Stimulated activated CD4-positive, alpha-beta T cell treated with anti-CD3 and anti-CD28 coated beads, Interleukin-15, amount 100 ng/mL, for 48 hours (primary cell): ENCODE measurements at regions not wholly inside any gene's neighbourhood (a gene's known extent, or its start where the extent isn't known, plus 50 kb on each side); places are given as distances from the start of the nearest gene placed in this dataset.
"Not testable (repeated sequence)": the region's sequence is repeated elsewhere in the genome, so short reads cannot be mapped to it uniquely, and the experiment has no call there.

Experiments
- DNase-seq, 2 donors: peaks; one replicate each; pipeline ENCODE4 v3.0.0-alpha.2; 2020; ENCODE audit warnings: low read depth in 2 of 2

GRCh38 chr4:123600987-123601904 lies 204.7 kb downstream of the SPRY1 start:
- no peak for DNase-seq

- DNase-seq, result no peak
These were observed 205.4 kb downstream of the SPRY1 start for GRCh38 chr4:123602007-123602406.

GRCh38 chr4:123603165-123603564 lies 206.6 kb downstream of the SPRY1 start:
- no peak for DNase-seq

- DNase-seq, result not testable (repeated sequence)
These were observed 209.2 kb downstream of the SPRY1 start for GRCh38 chr4:123605797-123606196.

GRCh38 chr4:123606336-123606735 lies 209.7 kb downstream of the SPRY1 start:
- no peak for DNase-seq

GRCh38 chr4:123606946-123607542 lies 210.4 kb downstream of the SPRY1 start:
- DNase-seq, result no peak

GRCh38 chr4:123609829-123610228 lies 213.2 kb downstream of the SPRY1 start:
- DNase-seq, result no peak

GRCh38 chr4:123613586-123614344 lies 217.2 kb downstream of the SPRY1 start:
- DNase-seq, result no peak

- DNase-seq, result no peak
These were observed 219.3 kb downstream of the SPRY1 start for GRCh38 chr4:123615901-123616300.

GRCh38 chr4:123616951-123617461 lies 220.4 kb downstream of the SPRY1 start:
- no peak for DNase-seq

GRCh38 chr4:123617791-123618190 lies 221.2 kb downstream of the SPRY1 start:
- DNase-seq, result no peak

- no peak for DNase-seq
These were observed 222.0 kb downstream of the SPRY1 start for GRCh38 chr4:123618606-123619005.

GRCh38 chr4:123619326-123619725 lies 222.7 kb downstream of the SPRY1 start:
- DNase-seq, result no peak

- no peak for DNase-seq
These were observed 223.3 kb downstream of the SPRY1 start for GRCh38 chr4:123619895-123620294.

GRCh38 chr4:123621072-123621705 lies 224.6 kb downstream of the SPRY1 start:
- no peak for DNase-seq

- DNase-seq, result no peak
These were observed 226.0 kb downstream of the SPRY1 start for GRCh38 chr4:123622572-123622971.

- no peak for DNase-seq
These were observed 227.0 kb downstream of the SPRY1 start for GRCh38 chr4:123623611-123624010.

GRCh38 chr4:123624959-123625358 lies 228.4 kb downstream of the SPRY1 start:
- DNase-seq, result no peak

- no peak for DNase-seq
These were observed 231.7 kb downstream of the SPRY1 start for GRCh38 chr4:123628288-123628687.

GRCh38 chr4:123631786-123632692 lies 235.4 kb downstream of the SPRY1 start:
- no peak for DNase-seq

- DNase-seq, result no peak
These were observed 236.1 kb downstream of the SPRY1 start for GRCh38 chr4:123632693-123633030.
